ENCODE measurements at regions not wholly inside any gene's neighbourhood (a gene's known extent, or its start where the extent isn't known, plus 50 kb on each side); places are given as distances from the start of the nearest gene placed in this dataset.
"Not testable (repeated sequence)": the region's sequence is repeated elsewhere in the genome, so short reads cannot be mapped to it uniquely, and the experiment has no call there.

GRCh38 chr2:87488021-87488420 is 259.9 kb upstream of the PLGLB2 start:
- not testable (repeated sequence) for DNase-seq (ENCODE audit: low read depth)

GRCh38 chr2:87488991-87489390 is 258.9 kb upstream of the PLGLB2 start:
- DNase-seq (ENCODE audit: low read depth), result not testable (repeated sequence)

GRCh38 chr2:87494846-87495245 is 253.0 kb upstream of the PLGLB2 start:
- not testable (repeated sequence) for DNase-seq (ENCODE audit: low read depth)

GRCh38 chr2:87495455-87495854 is 252.4 kb upstream of the PLGLB2 start:
- not testable (repeated sequence) for DNase-seq (ENCODE audit: low read depth)

GRCh38 chr2:87496036-87497006 is 251.6 kb upstream of the PLGLB2 start:
- not testable (repeated sequence) for DNase-seq (ENCODE audit: low read depth)

- not testable (repeated sequence) for DNase-seq (ENCODE audit: low read depth)
Measured at GRCh38 chr2:87497135-87497534, 250.8 kb upstream of the PLGLB2 start.

- not testable (repeated sequence) for DNase-seq (ENCODE audit: low read depth)
Measured at GRCh38 chr2:87497700-87498099, 250.2 kb upstream of the PLGLB2 start.

GRCh38 chr2:87498169-87498853 is 249.6 kb upstream of the PLGLB2 start:
- not testable (repeated sequence) for DNase-seq (ENCODE audit: low read depth)

- not testable (repeated sequence) for DNase-seq (ENCODE audit: low read depth)
Measured at GRCh38 chr2:87498854-87499238, 249.0 kb upstream of the PLGLB2 start.

- DNase-seq (ENCODE audit: low read depth), result not testable (repeated sequence)
Measured at GRCh38 chr2:87499860-87500259, 248.0 kb upstream of the PLGLB2 start.

- DNase-seq (ENCODE audit: low read depth), result not testable (repeated sequence)
Measured at GRCh38 chr2:87500421-87500820, 247.5 kb upstream of the PLGLB2 start.

- not testable (repeated sequence) for DNase-seq (ENCODE audit: low read depth)
Measured at GRCh38 chr2:87500951-87501350, 246.9 kb upstream of the PLGLB2 start.

GRCh38 chr2:87502948-87503347 is 244.9 kb upstream of the PLGLB2 start:
- not testable (repeated sequence) for DNase-seq (ENCODE audit: low read depth)

GRCh38 chr2:87505239-87505638 is 242.6 kb upstream of the PLGLB2 start:
- not testable (repeated sequence) for DNase-seq (ENCODE audit: low read depth)

- DNase-seq (ENCODE audit: low read depth), result not testable (repeated sequence)
Measured at GRCh38 chr2:87505909-87506308, 242.0 kb upstream of the PLGLB2 start.

GRCh38 chr2:87507378-87508348 is 240.2 kb upstream of the PLGLB2 start:
- DNase-seq (ENCODE audit: low read depth), result not testable (repeated sequence)

- not testable (repeated sequence) for DNase-seq (ENCODE audit: low read depth)
Measured at GRCh38 chr2:87511195-87511778, 236.6 kb upstream of the PLGLB2 start.

GRCh38 chr2:87512864-87513530 is 234.9 kb upstream of the PLGLB2 start:
- DNase-seq (ENCODE audit: low read depth), result not testable (repeated sequence)

GRCh38 chr2:87514034-87514433 is 233.9 kb upstream of the PLGLB2 start:
- not testable (repeated sequence) for DNase-seq (ENCODE audit: low read depth)

GRCh38 chr2:87514515-87514914 is 233.4 kb upstream of the PLGLB2 start:
- not testable (repeated sequence) for DNase-seq (ENCODE audit: low read depth)

GRCh38 chr2:87515226-87515625 is 232.7 kb upstream of the PLGLB2 start:
- not testable (repeated sequence) for DNase-seq (ENCODE audit: low read depth)
